A549 (cell line): ENCODE measurements at regions not wholly inside any gene's neighbourhood (a gene's known extent, or its start where the extent isn't known, plus 50 kb on each side); places are given as distances from the start of the nearest gene placed in this dataset.

ENCODE experiments used
- ATAC-seq, 2 experiments: fragments of 200-7000 bp in 1 of 2; fragments of >200 bp in 1 of 2; cut with Nextera tagmentation in 1 of 2; cut with Tn5 transposase in 1 of 2; 3 replicates each; pipeline versions ENCODE4 v1.8.0 to v1.9.1; 2018 to 2020; ENCODE audit warnings: mild to moderate bottlenecking in 1 of 2, moderate library complexity in 1 of 2
- CTCF ChIA-PET: fragments of 300-600 bp; sonication (Branson Sonifier 250); formaldehyde crosslinking; extraction: SDS; loops from one replicate; lab custom pipeline; 2021; ENCODE audit warnings: antibody characterized with exemption, inconsistent platforms; lab: Yijun Ruan, JAX
- POLR2A ChIA-PET: fragments of 350-600 bp; formaldehyde crosslinking; extraction: SDS; loops from one replicate; lab custom pipeline; 2021; ENCODE audit warnings: antibody characterized with exemption, inconsistent platforms; lab: Yijun Ruan, JAX
- DNase-seq, 2 experiments: peaks; one replicate each; pipeline versions ENCODE4 v3.0.0 to v3.0.0-alpha.2; 2011 to 2016; ENCODE audit warnings: low read depth in 1 of 2, low spot score in 1 of 2
- FAIRE-seq: peaks from 2 replicates; lab custom pipeline; 2011; peaks lifted over from hg19 to GRCh38; lab: Jason Lieb, UNC
- H3K27ac ChIP-seq, 2 experiments: fragments of >200 bp; sonication (Bioruptor Twin); formaldehyde crosslinking; 3 replicates each; pipeline ENCODE4 v1.5.1; 2016 to 2017
- H3K4me1 ChIP-seq: fragments of >200 bp; sonication (Bioruptor Twin); formaldehyde crosslinking; 3 replicates; pipeline ENCODE4 v1.6.1; 2016
- H3K4me2 ChIP-seq: fragments of >200 bp; sonication (Bioruptor Twin); formaldehyde crosslinking; 3 replicates; pipeline ENCODE4 v1.6.1; 2016
- H3K4me3 ChIP-seq: fragments of >200 bp; sonication (Bioruptor Twin); formaldehyde crosslinking; 3 replicates; pipeline ENCODE4 v1.5.1; 2016
- H3K9me3 ChIP-seq: fragments of >200 bp; sonication (Bioruptor Twin); formaldehyde crosslinking; 3 replicates; pipeline ENCODE4 v1.6.1; 2016
- CBX8 ChIP-seq: fragments of 200-600 bp; sonication (generic); IDR thresholded peaks from 2 replicates; pipeline ENCODE4 v1.6.1; 2016
- EHMT2 ChIP-seq: fragments of 200-600 bp; sonication (generic); IDR thresholded peaks from 2 replicates; pipeline ENCODE4 v1.6.1; 2016; ENCODE audit warnings: antibody characterized with exemption, low read depth, mild to moderate bottlenecking, moderate library complexity
- FOSL2 ChIP-seq, 2 experiments: fragments of 450-650 bp in 1 of 2; fragments of >200 bp in 1 of 2; sonication (Bioruptor Twin) in 1 of 2; formaldehyde crosslinking; IDR thresholded peaks; 2 replicates each; pipeline versions ENCODE4 v1.5.0 to v1.6.1; 2016 to 2020; ENCODE audit warnings: mild to moderate bottlenecking in 1 of 2, moderate library complexity in 1 of 2
- HEYL ChIP-seq: fragments of 250-450 bp; sonication (Bioruptor Pico); IDR thresholded peaks from 2 replicates; pipeline ENCODE4 v1.8.0; 2021; ENCODE audit warnings: mild to moderate bottlenecking, moderate library complexity
- HOXB13 ChIP-seq: fragments of 250-450 bp; sonication (Bioruptor Pico); IDR thresholded peaks from 2 replicates; pipeline ENCODE4 v1.5.0; 2020; ENCODE audit warnings: low read depth, mild to moderate bottlenecking, moderate library complexity
- JUN ChIP-seq, 2 experiments: fragments of >200 bp; sonication (Bioruptor Twin); formaldehyde crosslinking; IDR thresholded peaks; 2 replicates in 1 of 2; 3 replicates in 1 of 2; pipeline ENCODE4 v1.6.1; 2016 to 2017
- KDM1A ChIP-seq: fragments of 200-600 bp; sonication (generic); IDR thresholded peaks from 2 replicates; pipeline ENCODE4 v1.6.1; 2016; ENCODE audit warnings: low read depth, mild to moderate bottlenecking
- KDM5A ChIP-seq: fragments of 200-600 bp; sonication (generic); IDR thresholded peaks from 2 replicates; pipeline ENCODE4 v1.6.1; 2016; ENCODE audit warnings: antibody characterized with exemption, mild to moderate bottlenecking
- MYC ChIP-seq: IDR thresholded peaks from 2 replicates; pipeline ENCODE4 v1.6.1; 2012; ENCODE audit warnings: mild to moderate bottlenecking, inconsistent platforms, low read length, improper control_type of control experiment, borderline replicate concordance
- NFE2L2 ChIP-seq: fragments of 150-350 bp; conservative IDR thresholded peaks from 2 replicates; pipeline ENCODE4 v1.6.1; 2014; ENCODE audit warnings: low read length
- NR3C1 ChIP-seq: fragments of >200 bp; sonication (Bioruptor Twin); formaldehyde crosslinking; IDR thresholded peaks from 3 replicates; pipeline ENCODE4 v1.6.1; 2017
- PHF8 ChIP-seq: fragments of 200-600 bp; sonication (generic); IDR thresholded peaks from 2 replicates; pipeline ENCODE4 v1.6.1; 2016; ENCODE audit warnings: low read depth, mild to moderate bottlenecking, antibody characterized with exemption, moderate library complexity, borderline replicate concordance
- RAD21 ChIP-seq, 2 experiments: fragments of >200 bp in 1 of 2; sonication (Bioruptor Twin) in 1 of 2; formaldehyde crosslinking in 1 of 2; IDR thresholded peaks in 1 of 2; conservative IDR thresholded peaks in 1 of 2; 2 replicates in 1 of 2; 3 replicates in 1 of 2; pipeline ENCODE4 v1.6.1; 2012 to 2018; ENCODE audit warnings: inconsistent platforms in 1 of 2
- RCOR1 ChIP-seq: fragments of 150-350 bp; IDR thresholded peaks from 2 replicates; pipeline ENCODE4 v1.6.1; 2014; ENCODE audit warnings: antibody characterized with exemption, low read length, low read depth
- RNF2 ChIP-seq: fragments of 200-600 bp; sonication (generic); IDR thresholded peaks from 2 replicates; pipeline ENCODE4 v1.6.1; 2016; ENCODE audit warnings: low read depth, mild to moderate bottlenecking, antibody characterized with exemption, moderate library complexity, borderline replicate concordance
- SMC3 ChIP-seq: fragments of >200 bp; sonication (Bioruptor Twin); formaldehyde crosslinking; IDR thresholded peaks from 3 replicates; pipeline ENCODE4 v1.6.1; 2018; ENCODE audit warnings: inconsistent platforms
- ZC3H11A ChIP-seq: fragments of 450-650 bp; IDR thresholded peaks from 2 replicates; pipeline ENCODE4 v1.6.1; 2014; ENCODE audit warnings: antibody characterized with exemption, mild to moderate bottlenecking
- ZFP36 ChIP-seq: fragments of 450-650 bp; IDR thresholded peaks from 2 replicates; pipeline ENCODE4 v1.6.1; 2014; ENCODE audit warnings: borderline replicate concordance; ENCODE audit not compliant: partially characterized antibody
- WGBS: methylation state at CpG from one replicate; pipeline ENCODE4 v1.1.6; 2017; ENCODE audit errors: missing lambda C conversion rate; 5-methylcytosine and 5-hydroxymethylcytosine counted together
- TF ChIP-seq, protein P1 (sequence below): fragments of 150-350 bp; IDR thresholded peaks from 2 replicates; pipeline ENCODE4 v1.6.1; 2014; ENCODE audit warnings: low read depth, mild to moderate bottlenecking, low read length
- TF ChIP-seq, protein P2 (sequence below): fragments of >200 bp; sonication (Bioruptor Twin); formaldehyde crosslinking; IDR thresholded peaks from 3 replicates; pipeline ENCODE4 v1.5.1; 2016
- TF ChIP-seq, protein P3 (sequence below): IDR thresholded peaks from 2 replicates; pipeline ENCODE4 v1.6.1; 2012; ENCODE audit warnings: low read depth, borderline replicate concordance
- TF ChIP-seq, protein P4 (sequence below): IDR thresholded peaks from 2 replicates; pipeline ENCODE4 v1.6.1; 2012

DNA sequence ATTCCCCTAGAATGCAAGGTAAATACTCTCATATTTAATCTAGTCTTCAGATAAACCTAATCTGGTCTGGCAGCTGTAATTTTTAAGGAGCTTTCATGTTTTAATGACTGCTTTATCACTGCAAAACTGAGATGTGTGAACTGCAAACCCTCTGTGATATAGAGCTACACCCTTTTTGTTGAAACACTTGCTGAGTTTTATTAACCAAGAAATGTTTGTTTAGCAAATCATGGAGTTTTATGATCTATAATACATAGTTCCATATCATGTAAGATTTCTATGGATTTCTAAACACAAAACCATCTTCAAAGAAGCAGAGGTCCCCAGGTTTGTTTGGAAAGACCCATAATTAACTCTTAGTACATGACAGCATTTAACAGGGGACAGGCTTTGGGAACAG is 126.4 kb downstream of the BTC start (continued):
- no peak for TF ChIP-seq HEYL (CRISPR knock-in tag)
- TF ChIP-seq RAD21 (conservative IDR thresholded peaks at IDR 0.05 in 1 of 2, IDR thresholded peaks at IDR 0.05 in 1 of 2): no peak
- no peak for TF ChIP-seq NR3C1

DNA sequence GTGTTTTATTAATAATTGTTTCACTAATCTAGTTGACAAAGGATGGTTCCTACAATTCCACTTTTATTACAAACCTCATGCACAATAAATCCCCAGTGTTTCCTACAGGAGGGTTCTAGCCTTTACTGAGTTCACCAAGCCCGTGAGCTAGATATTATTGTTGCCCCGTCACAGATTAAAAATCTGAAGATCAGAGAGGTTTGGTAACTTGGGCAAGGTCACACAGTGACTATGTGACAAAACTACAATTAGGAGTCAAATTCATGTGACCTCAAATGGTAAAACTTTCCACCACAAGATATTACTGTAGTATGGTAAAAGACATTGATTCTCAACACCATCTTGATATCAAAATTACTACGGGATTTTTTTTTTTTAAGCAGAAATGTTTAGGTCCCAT is 124.6 kb downstream of the BTC start:
- peaks cover 31% of the 10 kb centered on the region for H3K4me1 ChIP-seq
- ChIA-PET CTCF (interaction anchor here (0.8 to 10.5 kb wide), 6 partner anchors 9 to 351 kb away, joined by 3 to 136 read pairs (median 13); no protein-coding TSS in a partner anchor), POLR2A (no interaction called here)
- FAIRE-seq (no peak), ATAC-seq (no peak), DNase-seq (no peak)
- no peak for TF ChIP-seq JUN (IDR thresholded peaks at IDR 0.05)
- TF ChIP-seq MYC: no peak
- TF ChIP-seq, protein P1, sequence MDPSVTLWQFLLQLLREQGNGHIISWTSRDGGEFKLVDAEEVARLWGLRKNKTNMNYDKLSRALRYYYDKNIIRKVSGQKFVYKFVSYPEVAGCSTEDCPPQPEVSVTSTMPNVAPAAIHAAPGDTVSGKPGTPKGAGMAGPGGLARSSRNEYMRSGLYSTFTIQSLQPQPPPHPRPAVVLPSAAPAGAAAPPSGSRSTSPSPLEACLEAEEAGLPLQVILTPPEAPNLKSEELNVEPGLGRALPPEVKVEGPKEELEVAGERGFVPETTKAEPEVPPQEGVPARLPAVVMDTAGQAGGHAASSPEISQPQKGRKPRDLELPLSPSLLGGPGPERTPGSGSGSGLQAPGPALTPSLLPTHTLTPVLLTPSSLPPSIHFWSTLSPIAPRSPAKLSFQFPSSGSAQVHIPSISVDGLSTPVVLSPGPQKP: no peak
- peak; percentile 78 for TF ChIP-seq KDM1A
- TF ChIP-seq ZFP36: peak; percentile 43
- WGBS: 92% methylated on average over 3 of the region's 3 CpGs
- peaks cover 18% of the 10 kb centered on the region; the same call in 2 of the 3 replicates for H3K9me3 ChIP-seq
- H3K4me3 ChIP-seq: no peak overlapping the region
- peak overlapping the region; percentile 83 to 100 for H3K27ac ChIP-seq
- no peak overlapping the region for H3K4me2 ChIP-seq

DNA sequence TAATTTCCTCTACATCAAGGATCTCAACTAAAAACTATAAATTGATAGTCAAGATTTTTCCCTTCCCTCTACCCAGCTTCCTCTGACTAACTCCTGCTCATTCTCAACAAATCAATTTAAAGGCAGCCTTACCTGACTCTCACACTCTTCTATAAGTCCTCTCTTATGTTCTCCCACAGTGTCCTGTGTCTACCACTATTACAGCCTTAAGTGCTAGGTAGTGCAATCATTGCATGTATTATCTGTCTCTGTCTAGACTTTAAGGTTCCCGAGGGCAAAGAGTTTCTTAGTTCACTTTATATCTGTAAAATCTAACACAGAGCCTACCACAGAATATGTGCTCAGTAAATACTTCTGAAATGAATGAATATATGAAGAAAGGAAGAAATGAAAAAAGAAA is 123.7 kb downstream of the BTC start:
- FAIRE-seq (no peak), ATAC-seq (peak; percentile 68 to 83)
- POLR2A ChIA-PET: no interaction called here
- peaks cover 27% of the 10 kb centered on the region for H3K4me1 ChIP-seq
- H3K4me2 ChIP-seq: peak overlapping the region; percentile 29
- H3K9me3 ChIP-seq: peaks cover 18% of the 10 kb centered on the region; the same call in 2 of the 3 replicates
- 13% methylated on average over 1 of the region's 1 CpG for WGBS
- peak overlapping the region; percentile 83 to 100 for H3K27ac ChIP-seq
- no peak for TF ChIP-seq NFE2L2
- TF ChIP-seq, all 56 proteins: peak for 0
- H3K4me3 ChIP-seq: no peak overlapping the region
- CTCF ChIA-PET: interaction anchor here (0.8 to 10.5 kb wide), 10 partner anchors 9 to 352 kb away, joined by 3 to 136 read pairs (median 8); no protein-coding TSS in a partner anchor
- DNase-seq: peak in 1 of 2 experiments; percentile 56

DNA sequence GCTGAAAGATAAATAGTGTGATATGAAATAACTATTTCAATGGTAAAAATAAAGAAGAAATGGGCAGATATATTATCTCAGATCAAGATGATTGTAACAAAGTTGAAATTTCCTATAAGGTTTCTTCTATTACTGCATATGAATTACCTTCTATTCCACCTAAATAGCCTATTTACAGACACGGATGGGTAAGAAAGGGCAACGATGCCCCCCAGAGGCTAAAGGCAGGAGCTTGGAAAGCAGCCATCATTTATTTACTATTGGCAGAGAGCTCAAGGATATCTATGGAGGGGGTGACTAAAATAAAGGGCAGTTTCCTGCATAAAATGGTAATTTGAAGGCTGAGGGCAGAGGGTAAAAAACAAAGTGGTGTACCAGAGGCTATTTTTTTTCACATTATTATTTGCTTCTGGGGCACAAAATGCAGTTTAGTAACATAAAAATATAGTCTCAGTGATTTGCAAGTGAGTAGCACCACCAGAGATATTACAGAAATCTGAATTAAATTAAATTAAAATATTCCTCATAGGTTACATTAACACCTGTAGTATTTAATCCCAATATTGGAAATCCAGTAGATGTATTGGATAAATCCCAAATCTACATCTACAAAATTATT is 123.1 kb downstream of the BTC start:
- 0% methylated on average over 2 of the region's 2 CpGs for WGBS
- ATAC-seq: peak; percentile 81 to 85
- POLR2A ChIA-PET: no interaction called here
- Histone ChIP-seq H3K4me2 (peak overlapping the region; percentile 29), H3K4me3 (no peak overlapping the region), H3K9me3 (peaks cover 18% of the 10 kb centered on the region; the same call in 2 of the 3 replicates), H3K27ac (peak overlapping the region; percentile 83 to 100), H3K4me1 (peaks cover 27% of the 10 kb centered on the region)
- no peak for FAIRE-seq
- CTCF ChIA-PET: interaction anchor here (0.6 to 10.5 kb wide), 14 partner anchors 10 to 838 kb away, joined by 3 to 136 read pairs (median 5); no protein-coding TSS in a partner anchor
- peak; percentile 29 to 84 for DNase-seq
- TF ChIP-seq ZC3H11A (no peak), KDM1A (no peak), PHF8 (no peak), KDM5A (no peak), RAD21 (conservative IDR thresholded peaks at IDR 0.05 in 1 of 2, IDR thresholded peaks at IDR 0.05 in 1 of 2) (peak; percentile 95 to 96), HOXB13 (CRISPR knock-in tag) (no peak), FOSL2 (IDR thresholded peaks at IDR 0.05) (no peak), FOSL2 (CRISPR knock-in tag; IDR thresholded peaks at IDR 0.05) (peak; percentile 17; the same call in 1 of the 2 replicates), EHMT2 (no peak), SMC3 (peak; percentile 93), CBX8 (no peak), RCOR1 (no peak), RNF2 (no peak), JUN (IDR thresholded peaks at IDR 0.05) (no peak)
- TF ChIP-seq, protein P2, sequence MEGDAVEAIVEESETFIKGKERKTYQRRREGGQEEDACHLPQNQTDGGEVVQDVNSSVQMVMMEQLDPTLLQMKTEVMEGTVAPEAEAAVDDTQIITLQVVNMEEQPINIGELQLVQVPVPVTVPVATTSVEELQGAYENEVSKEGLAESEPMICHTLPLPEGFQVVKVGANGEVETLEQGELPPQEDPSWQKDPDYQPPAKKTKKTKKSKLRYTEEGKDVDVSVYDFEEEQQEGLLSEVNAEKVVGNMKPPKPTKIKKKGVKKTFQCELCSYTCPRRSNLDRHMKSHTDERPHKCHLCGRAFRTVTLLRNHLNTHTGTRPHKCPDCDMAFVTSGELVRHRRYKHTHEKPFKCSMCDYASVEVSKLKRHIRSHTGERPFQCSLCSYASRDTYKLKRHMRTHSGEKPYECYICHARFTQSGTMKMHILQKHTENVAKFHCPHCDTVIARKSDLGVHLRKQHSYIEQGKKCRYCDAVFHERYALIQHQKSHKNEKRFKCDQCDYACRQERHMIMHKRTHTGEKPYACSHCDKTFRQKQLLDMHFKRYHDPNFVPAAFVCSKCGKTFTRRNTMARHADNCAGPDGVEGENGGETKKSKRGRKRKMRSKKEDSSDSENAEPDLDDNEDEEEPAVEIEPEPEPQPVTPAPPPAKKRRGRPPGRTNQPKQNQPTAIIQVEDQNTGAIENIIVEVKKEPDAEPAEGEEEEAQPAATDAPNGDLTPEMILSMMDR: peak; percentile 74
- TF ChIP-seq, protein P3, sequence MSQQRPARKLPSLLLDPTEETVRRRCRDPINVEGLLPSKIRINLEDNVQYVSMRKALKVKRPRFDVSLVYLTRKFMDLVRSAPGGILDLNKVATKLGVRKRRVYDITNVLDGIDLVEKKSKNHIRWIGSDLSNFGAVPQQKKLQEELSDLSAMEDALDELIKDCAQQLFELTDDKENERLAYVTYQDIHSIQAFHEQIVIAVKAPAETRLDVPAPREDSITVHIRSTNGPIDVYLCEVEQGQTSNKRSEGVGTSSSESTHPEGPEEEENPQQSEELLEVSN: no peak
- TF ChIP-seq, protein P4, sequence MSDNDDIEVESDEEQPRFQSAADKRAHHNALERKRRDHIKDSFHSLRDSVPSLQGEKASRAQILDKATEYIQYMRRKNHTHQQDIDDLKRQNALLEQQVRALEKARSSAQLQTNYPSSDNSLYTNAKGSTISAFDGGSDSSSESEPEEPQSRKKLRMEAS: no peak
